Panc1 (cell line): ENCODE measurements at regions not wholly inside any gene's neighbourhood (a gene's known extent, or its start where the extent isn't known, plus 50 kb on each side); places are given as distances from the start of the nearest gene placed in this dataset.

Source experiments
- ATAC-seq: fragments of 200-7000 bp; cut with Tn5 transposase; 2 replicates; pipeline ENCODE4 v1.9.1; 2020; ENCODE audit warnings: mild to moderate bottlenecking, moderate library complexity
- BruUV-seq: library from RNA; stranded (reverse); fragments of 400-500 nt; replicated peaks from 2 replicates; lab custom pipeline; 2021; lab: Mats Ljungman, UMichigan
- CTCF ChIA-PET: fragments of 300-600 bp; sonication (Branson Sonifier 250); formaldehyde crosslinking; loops from one replicate; lab custom pipeline; 2022; ENCODE audit warnings: antibody characterized with exemption; lab: Charles Lee
- POLR2A ChIA-PET: fragments of 300-600 bp; sonication (Branson Sonifier 250); formaldehyde crosslinking; loops from one replicate; lab custom pipeline; 2022; ENCODE audit warnings: antibody characterized with exemption; lab: Charles Lee
- DNase-seq: peaks from one replicate; pipeline ENCODE4 v3.0.0-alpha.2; 2010; ENCODE audit warnings: low read depth, low spot score
- H3K27ac ChIP-seq: 2 replicates; pipeline ENCODE4 v1.5.1; 2011; ENCODE audit warnings: mild to moderate bottlenecking, low read length, inconsistent platforms
- H3K27me3 ChIP-seq: fragments of 200-500 bp; sonication (Bioruptor generic); 2 replicates; pipeline ENCODE4 v1.6.0; 2014; ENCODE audit warnings: low read length, inconsistent platforms; ENCODE audit not compliant: control insufficient read depth, insufficient read depth
- H3K36me3 ChIP-seq: fragments of 200-500 bp; sonication (Bioruptor generic); 2 replicates; pipeline ENCODE4 v1.5.1; 2014; ENCODE audit warnings: inconsistent platforms, mild to moderate bottlenecking, low read length, moderate library complexity; ENCODE audit not compliant: control insufficient read depth, insufficient read depth
- H3K4me1 ChIP-seq: 2 replicates; pipeline ENCODE4 v1.5.1; 2011; ENCODE audit warnings: inconsistent platforms, mild to moderate bottlenecking, low read length, moderate library complexity; ENCODE audit not compliant: control insufficient read depth, insufficient read depth
- H3K4me3 ChIP-seq, 2 experiments: 2 replicates each; pipeline ENCODE4 v1.5.1; 2011 to 2012; ENCODE audit warnings: low read depth in 2 of 2, low read length in 2 of 2, mild to moderate bottlenecking in 2 of 2, inconsistent platforms in 1 of 2, moderate library complexity in 1 of 2
- H3K9me3 ChIP-seq: fragments of 200-500 bp; sonication (Bioruptor generic); 2 replicates; pipeline ENCODE4 v1.5.1; 2014; ENCODE audit warnings: low read depth, mild to moderate bottlenecking, inconsistent platforms, low read length, moderate library complexity; ENCODE audit not compliant: control insufficient read depth, insufficient read depth
- CTCF ChIP-seq: fragments of 450-650 bp; IDR thresholded peaks from 2 replicates; pipeline ENCODE4 v1.5.1; 2017; ENCODE audit warnings: mild to moderate bottlenecking
- POLR2AphosphoS5 ChIP-seq: IDR thresholded peaks from 2 replicates; pipeline ENCODE4 v1.6.1; 2012; ENCODE audit warnings: mild to moderate bottlenecking, low read depth, low read length, moderate library complexity
- REST ChIP-seq, 2 experiments: IDR thresholded peaks; 2 replicates each; pipeline ENCODE4 v1.6.1; 2011 to 2012; ENCODE audit warnings: low read depth in 2 of 2, control low read depth in 1 of 2, low read length in 1 of 2, mild to moderate bottlenecking in 1 of 2, moderate library complexity in 1 of 2; ENCODE audit not compliant: insufficient read depth in 1 of 2
- SIN3A ChIP-seq: IDR thresholded peaks from 2 replicates; pipeline ENCODE4 v1.6.1; 2012; ENCODE audit warnings: low read depth, mild to moderate bottlenecking, low read length, moderate library complexity, borderline replicate concordance; ENCODE audit not compliant: insufficient read depth
- TCF7L2 ChIP-seq: IDR thresholded peaks from 2 replicates; pipeline ENCODE4 v1.6.1; 2011; ENCODE audit warnings: mild to moderate bottlenecking, low read depth, low read length, inconsistent platforms
- in situ Hi-C: cut with HindIII; loops from 2 replicates; pipeline ENCODE4 v1.10.0; 2016; ENCODE audit warnings: low sequenced_read_pairs, low pct_unique_long_range_greater_than_20kb
- intact Hi-C: fragments of 100-400 bp; cut with micrococcal nuclease; formaldehyde crosslinking; loops from one replicate; pipeline ENCODE4 v1.10.0; 2022; ENCODE audit not compliant: unreplicated experiment

GRCh38 chr2:239468491-239469105 lies 67.8 kb upstream of the HDAC4 start:
- in situ Hi-C loops, result no loop called here
- ATAC-seq (no peak), DNase-seq (no peak)
- Histone ChIP-seq H3K4me1 (no peaks in the 10 kb centered on the region), H3K27me3 (peaks cover 2% of the 10 kb centered on the region), H3K36me3 (no peaks in the 10 kb centered on the region), H3K27ac (no peak overlapping the region), H3K9me3 (no peaks in the 10 kb centered on the region), H3K4me3 (no peak overlapping the region)
- intact Hi-C loops, result no loop called here
- POLR2A ChIA-PET, result no interaction called here
- BruUV-seq, result no TSS peak
- CTCF ChIA-PET, result no interaction called here
- TF ChIP-seq POLR2AphosphoS5 (no peak), CTCF (no peak)

GRCh38 chr2:239467956-239468490 lies 67.2 kb upstream of the HDAC4 start:
- intact Hi-C loops (no loop called here), in situ Hi-C loops (no loop called here)
- no peak for TF ChIP-seq REST (IDR thresholded peaks at IDR 0.05; ENCODE audit: insufficient read depth in 1 of 2, low read depth in 2 of 2, low read length in 1 of 2)
- TF ChIP-seq TCF7L2, result no peak
- no peak for TF ChIP-seq POLR2AphosphoS5
- TF ChIP-seq CTCF, result no peak
- no peak for TF ChIP-seq SIN3A
- Histone ChIP-seq H3K27ac (no peak overlapping the region), H3K9me3 (no peaks in the 10 kb centered on the region), H3K27me3 (peaks cover 2% of the 10 kb centered on the region), H3K4me1 (no peaks in the 10 kb centered on the region), H3K4me3 (no peak overlapping the region), H3K36me3 (no peaks in the 10 kb centered on the region)
- ATAC-seq (no peak), DNase-seq (no peak)
- no TSS peak for BruUV-seq
- ChIA-PET POLR2A (no interaction called here), CTCF (no interaction called here)
